ENCODE measurements at regions not wholly inside any gene's neighbourhood (a gene's known extent, or its start where the extent isn't known, plus 50 kb on each side); places are given as distances from the start of the nearest gene placed in this dataset.

GRCh38 chr20:54865273-54865672, 389.9 kb downstream of the DOK5 start:
- H3K36me3 ChIP-seq: no peaks in the 10 kb centered on the region
- TF ChIP-seq CTCF (IDR thresholded peaks at IDR 0.05) (no peak), POLR2A (IDR thresholded peaks at IDR 0.05) (no peak)
- WGBS, 4 donors: 71 to 75% (median 74%) methylated on average over 4 of the region's 4 CpGs
- no peak overlapping the region for H3K27ac ChIP-seq
- no peaks in the 10 kb centered on the region for H3K4me1 ChIP-seq
- DNase-seq: no peak
- intact Hi-C loops (cut with DNase I): no loop called here
- no peak overlapping the region for H3K4me3 ChIP-seq
- H3K9me3 ChIP-seq: no peaks in the 10 kb centered on the region
- no peak for ATAC-seq
- no peaks in the 10 kb centered on the region for H3K27me3 ChIP-seq

- Histone ChIP-seq H3K36me3 (no peaks in the 10 kb centered on the region), H3K4me1 (no peaks in the 10 kb centered on the region), H3K27ac (no peak overlapping the region), H3K4me3 (no peak overlapping the region), H3K27me3 (no peaks in the 10 kb centered on the region), H3K9me3 (no peaks in the 10 kb centered on the region)
- intact Hi-C loops (cut with DNase I): no loop called here
- no peak for TF ChIP-seq CTCF (IDR thresholded peaks at IDR 0.05)
- no peak for TF ChIP-seq POLR2A (IDR thresholded peaks at IDR 0.05)
- WGBS, 4 donors: 42 to 60% (median 54%) methylated on average over 4 of the region's 4 CpGs
- no peak for DNase-seq
- no peak for ATAC-seq
Measured at GRCh38 chr20:54860716-54861115, 385.3 kb downstream of the DOK5 start.

GRCh38 chr20:54856202-54856601, 380.8 kb downstream of the DOK5 start:
- Histone ChIP-seq H3K4me1 (no peaks in the 10 kb centered on the region), H3K9me3 (no peaks in the 10 kb centered on the region), H3K36me3 (no peaks in the 10 kb centered on the region), H3K4me3 (no peak overlapping the region), H3K27ac (no peak overlapping the region), H3K27me3 (no peaks in the 10 kb centered on the region)
- ATAC-seq: no peak
- WGBS, 4 donors: 85 to 91% (median 88%) methylated on average over 2 of the region's 2 CpGs
- no peak for TF ChIP-seq CTCF (IDR thresholded peaks at IDR 0.05)
- TF ChIP-seq POLR2A (IDR thresholded peaks at IDR 0.05): no peak
- intact Hi-C loops (cut with DNase I): no loop called here
- DNase-seq: no peak

GRCh38 chr20:54849741-54850140, 374.3 kb downstream of the DOK5 start:
- DNase-seq: no peak
- TF ChIP-seq POLR2A (IDR thresholded peaks at IDR 0.05) (no peak), CTCF (IDR thresholded peaks at IDR 0.05) (no peak)
- WGBS, 4 donors: 66 to 72% (median 70%) methylated on average over 3 of the region's 3 CpGs

More at GRCh38 chr20:54849741-54850140, 374.3 kb downstream of the DOK5 start:
- ATAC-seq: no peak
- no peaks in the 10 kb centered on the region for H3K9me3 ChIP-seq
- H3K4me3 ChIP-seq: no peak overlapping the region
- no peaks in the 10 kb centered on the region for H3K36me3 ChIP-seq
- H3K4me1 ChIP-seq: no peaks in the 10 kb centered on the region
- intact Hi-C loops (cut with DNase I): no loop called here
- H3K27ac ChIP-seq: no peak overlapping the region
- peaks cover 0 to 4% (median 0%) of the 10 kb centered on the region in 9 donors for H3K27me3 ChIP-seq
